H1 (cell line): ENCODE measurements at regions not wholly inside any gene's neighbourhood (a gene's known extent, or its start where the extent isn't known, plus 50 kb on each side); places are given as distances from the start of the nearest gene placed in this dataset.

ENCODE experiments used
- CHD2 ChIP-seq: IDR thresholded peaks from 2 replicates; pipeline ENCODE4 v1.6.1; 2012; ENCODE audit warnings: low read length, improper control_type of control experiment
- GTF2F1 ChIP-seq: IDR thresholded peaks from 2 replicates; pipeline ENCODE4 v1.6.1; 2012; ENCODE audit warnings: low read depth, low read length, improper control_type of control experiment, borderline replicate concordance
- NRF1 ChIP-seq: IDR thresholded peaks from 2 replicates; pipeline ENCODE4 v1.6.1; 2011; ENCODE audit warnings: mild to moderate bottlenecking, low read depth, low read length, improper control_type of control experiment
- POU5F1 ChIP-seq: IDR thresholded peaks from 2 replicates; pipeline ENCODE4 v1.6.1; 2011; ENCODE audit warnings: low read depth, mild to moderate bottlenecking, low read length, moderate library complexity
- SAP30 ChIP-seq: fragments of 300-600 bp; sonication (generic); IDR thresholded peaks from 2 replicates; pipeline ENCODE4 v1.7.1; 2012; ENCODE audit warnings: low read length, moderate library complexity, mild to moderate bottlenecking, inconsistent platforms; ENCODE audit not compliant: insufficient read depth, insufficient replicate concordance
- SIX5 ChIP-seq: IDR thresholded peaks from 2 replicates; pipeline ENCODE4 v1.6.1; 2011; ENCODE audit warnings: mild to moderate bottlenecking, low read depth, low read length
- TF ChIP-seq, protein P1 (sequence below): IDR thresholded peaks from 2 replicates; pipeline ENCODE4 v1.6.1; 2011; ENCODE audit warnings: low read depth, mild to moderate bottlenecking, low read length; ENCODE audit not compliant: insufficient read depth

DNA sequence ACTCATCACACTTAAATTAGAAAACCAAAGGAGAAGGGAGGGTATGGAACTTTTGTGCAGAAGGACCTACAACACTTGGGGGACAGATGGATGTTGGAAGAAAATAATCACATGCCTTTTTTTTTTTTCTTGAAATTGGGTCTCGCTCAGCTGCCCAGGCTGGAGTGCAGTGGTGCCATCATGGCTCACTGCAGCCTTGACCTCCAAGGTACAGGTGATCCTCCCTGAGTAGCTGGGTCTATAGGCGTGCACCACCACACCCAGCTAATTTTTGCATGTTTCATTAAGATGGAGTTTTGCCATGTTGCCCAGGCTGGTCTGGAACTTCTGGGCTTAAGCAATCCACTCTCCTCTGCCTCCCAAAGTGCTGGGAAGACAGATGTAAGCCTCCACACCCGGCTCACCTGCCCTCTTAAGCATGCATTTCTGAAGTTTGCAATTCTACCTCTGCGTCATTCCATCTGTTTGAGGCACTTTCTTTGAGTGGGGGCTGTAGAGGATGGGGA lies 370.8 kb upstream of the JARID2 start (continued):
- no peak for TF ChIP-seq CHD2
- no peak for TF ChIP-seq NRF1
- TF ChIP-seq POU5F1 = no peak
- no peak for TF ChIP-seq SIX5
- TF ChIP-seq SAP30 = no peak
- TF ChIP-seq, protein P1, sequence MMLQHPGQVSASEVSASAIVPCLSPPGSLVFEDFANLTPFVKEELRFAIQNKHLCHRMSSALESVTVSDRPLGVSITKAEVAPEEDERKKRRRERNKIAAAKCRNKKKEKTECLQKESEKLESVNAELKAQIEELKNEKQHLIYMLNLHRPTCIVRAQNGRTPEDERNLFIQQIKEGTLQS = no peak
- TF ChIP-seq GTF2F1 = no peak
